ENCODE measurements at regions not wholly inside any gene's neighbourhood (a gene's known extent, or its start where the extent isn't known, plus 50 kb on each side); places are given as distances from the start of the nearest gene placed in this dataset.

GRCh38 chr3:150333477-150333876, 74.6 kb upstream of the TSC22D2 start:
- TF ChIP-seq POLR2A (IDR thresholded peaks at IDR 0.05; ENCODE audit: low read depth, low read length) (no peak), TAF1 (IDR thresholded peaks at IDR 0.05; ENCODE audit: borderline replicate concordance, low read depth, low read length) (no peak), POLR2AphosphoS5 (IDR thresholded peaks at IDR 0.05; ENCODE audit: low read depth, low read length) (no peak)

Data from GM12892 (cell line).